K562 (cell line): ENCODE measurements at regions not wholly inside any gene's neighbourhood (a gene's known extent, or its start where the extent isn't known, plus 50 kb on each side); places are given as distances from the start of the nearest gene placed in this dataset.

Experiments
- ATAC-seq: fragments of 200-7000 bp; cut with Tn5 transposase; 3 replicates; pipeline ENCODE4 v1.9.1; 2020; ENCODE audit warnings: moderate library complexity
- BruUV-seq: library from RNA; stranded (reverse); fragments of 400-500 nt; replicated peaks from 2 replicates; lab custom pipeline; 2021; lab: Mats Ljungman, UMichigan
- CTCF ChIA-PET: fragments of 300-600 bp; formaldehyde crosslinking; extraction: SDS; loops from one replicate; lab custom pipeline; 2021; ENCODE audit warnings: low intra/inter-chr PET ratio; lab: Yijun Ruan, JAX
- POLR2A ChIA-PET: fragments of 300-600, 350-650 bp; sonication (Branson Sonifier 250); formaldehyde crosslinking; extraction: SDS; loops from one replicate; lab custom pipeline; 2021; ENCODE audit warnings: antibody characterized with exemption, inconsistent platforms; lab: Yijun Ruan, JAX
- DNase-seq, 4 experiments: peaks; one replicate each; pipeline versions ENCODE4 v3.0.0 to v3.0.0-alpha.2; 2011 to 2018; ENCODE audit warnings: low spot score in 3 of 4, mixed read lengths in 3 of 4; ENCODE audit errors: extremely low read depth in 1 of 4
- FAIRE-seq: peaks from 2 replicates; lab custom pipeline; 2011; peaks lifted over from hg19 to GRCh38; lab: Jason Lieb, UNC
- H2AFZ ChIP-seq: 2 replicates; pipeline ENCODE4 v1.6.0; 2011; ENCODE audit warnings: low read depth, low read length, control low read depth, inconsistent platforms
- H3K27ac ChIP-seq: fragments of 200-600 bp; 3 replicates; pipeline ENCODE4 v1.8.0; 2011; ENCODE audit warnings: low read depth, mild to moderate bottlenecking, control low read depth, inconsistent platforms, low read length, moderate library complexity, mixed read lengths; ENCODE audit errors: extremely low read depth
- H3K27me3 ChIP-seq, 2 experiments: fragments of 300-600 bp in 1 of 2; 2 replicates in 1 of 2; 3 replicates in 1 of 2; pipeline versions ENCODE4 v1.6.0 to v1.8.0; 2011; ENCODE audit warnings: inconsistent platforms in 2 of 2, low read length in 2 of 2, mild to moderate bottlenecking in 1 of 2, mixed read lengths in 1 of 2, moderate library complexity in 1 of 2; ENCODE audit not compliant: control insufficient read depth in 2 of 2, insufficient read depth in 2 of 2
- H3K36me3 ChIP-seq: fragments of 300-600 bp; 3 replicates; pipeline ENCODE4 v1.8.0; 2011; ENCODE audit warnings: mild to moderate bottlenecking, low read length, inconsistent platforms; ENCODE audit not compliant: control insufficient read depth, insufficient read depth
- H3K4me1 ChIP-seq, 2 experiments: fragments of 200-600 bp in 1 of 2; replicated peaks in 1 of 2; 2 replicates in 1 of 2; 3 replicates in 1 of 2; pipeline versions ENCODE4 v1.5.1 to v1.8.0; 2011; ENCODE audit warnings: inconsistent platforms in 2 of 2, low read length in 2 of 2, mild to moderate bottlenecking in 1 of 2, mixed read lengths in 1 of 2, moderate library complexity in 1 of 2; ENCODE audit not compliant: control insufficient read depth in 2 of 2, insufficient read depth in 2 of 2
- H3K4me2 ChIP-seq: 2 replicates; pipeline ENCODE4 v1.6.1; 2011; ENCODE audit warnings: low read length, control low read depth, inconsistent platforms, mixed read lengths; ENCODE audit not compliant: insufficient read depth
- H3K4me3 ChIP-seq: fragments of 200-600 bp; sonication (generic), shearing (Covaris generic); 2 replicates; pipeline ENCODE4 v1.5.1; 2016; ENCODE audit warnings: control low read depth, inconsistent platforms
- H3K79me2 ChIP-seq: fragments of 200-600 bp; 3 replicates; pipeline ENCODE4 v1.8.0; 2011; ENCODE audit warnings: low read length, inconsistent platforms; ENCODE audit not compliant: control insufficient read depth, insufficient read depth
- H3K9ac ChIP-seq, 2 experiments: 2 replicates each; pipeline versions ENCODE4 v1.6.0 to v1.6.1; 2011; ENCODE audit warnings: low read depth in 2 of 2, low read length in 2 of 2, control low read depth in 1 of 2, inconsistent platforms in 1 of 2, mild to moderate bottlenecking in 1 of 2, mixed read lengths in 1 of 2; ENCODE audit not compliant: insufficient read depth in 1 of 2
- H3K9me1 ChIP-seq: one replicate; pipeline ENCODE4 v1.6.0; 2011; ENCODE audit warnings: inconsistent platforms, mild to moderate bottlenecking, low read length, moderate library complexity; ENCODE audit not compliant: control insufficient read depth, insufficient read depth
- H3K9me3 ChIP-seq: replicated peaks from 2 replicates; pipeline ENCODE4 v1.5.1; 2011; ENCODE audit warnings: low read depth, low read length, inconsistent platforms; ENCODE audit not compliant: control insufficient read depth, insufficient read depth
- H4K20me1 ChIP-seq: replicated peaks from 2 replicates; pipeline ENCODE4 v1.6.1; 2011; ENCODE audit warnings: low read length, inconsistent platforms, mixed read lengths; ENCODE audit not compliant: control insufficient read depth, insufficient read depth
- BRD9 ChIP-seq: fragments of 450-650 bp; IDR thresholded peaks from 2 replicates; pipeline ENCODE4 v1.6.1; 2018; ENCODE audit warnings: low read depth; ENCODE audit not compliant: partially characterized antibody
- MAFG ChIP-seq: fragments of 450-650 bp; conservative IDR thresholded peaks from 2 replicates; pipeline ENCODE4 v1.6.1; 2016; ENCODE audit warnings: missing genetic modification characterization, missing compliant biosample characterization
- NFE2L1 ChIP-seq: fragments of 450-650 bp; IDR thresholded peaks from 2 replicates; pipeline ENCODE4 v1.6.1; 2016; ENCODE audit warnings: missing genetic modification characterization, low read depth, mild to moderate bottlenecking, missing compliant biosample characterization, moderate library complexity, borderline replicate concordance
- NR2C1 ChIP-seq, 2 experiments: fragments of 450-650 bp; IDR thresholded peaks; 2 replicates each; pipeline ENCODE4 v1.6.1; 2017; ENCODE audit warnings: mild to moderate bottlenecking in 2 of 2, antibody characterized with exemption in 1 of 2, inconsistent platforms in 1 of 2, missing compliant biosample characterization in 1 of 2, missing genetic modification characterization in 1 of 2
- OTX1 ChIP-seq: fragments of 450-650 bp; formaldehyde crosslinking; IDR thresholded peaks from 2 replicates; pipeline ENCODE4 v1.4.0; 2022; ENCODE audit warnings: mild to moderate bottlenecking
- WGBS: fragments of 100-300 bp; shearing (Covaris generic); methylation state at CpG from one replicate; pipeline ENCODE4 v1.1.6; 2016; ENCODE audit warnings: low coverage, mixed read lengths; ENCODE audit not compliant: insufficient coverage; ENCODE audit errors: missing lambda C conversion rate; 5-methylcytosine and 5-hydroxymethylcytosine counted together
- in situ Hi-C: fragments of 300-500 bp; cut with MboI; formaldehyde crosslinking; loops from 4 replicates; pipeline ENCODE4 v1.15.0; 2018; ENCODE audit warnings: inconsistent platforms, mixed read lengths
- intact Hi-C: fragments of 100-400 bp; cut with micrococcal nuclease; formaldehyde crosslinking; loops from 2 replicates; pipeline ENCODE4 v1.14.2; 2022
- TF ChIP-seq, protein P1 (sequence below): fragments of 200-400 bp; formaldehyde crosslinking; IDR thresholded peaks from 2 replicates; pipeline ENCODE4 v1.6.1; 2017; ENCODE audit warnings: mild to moderate bottlenecking, low read depth, low read length, moderate library complexity

DNA sequence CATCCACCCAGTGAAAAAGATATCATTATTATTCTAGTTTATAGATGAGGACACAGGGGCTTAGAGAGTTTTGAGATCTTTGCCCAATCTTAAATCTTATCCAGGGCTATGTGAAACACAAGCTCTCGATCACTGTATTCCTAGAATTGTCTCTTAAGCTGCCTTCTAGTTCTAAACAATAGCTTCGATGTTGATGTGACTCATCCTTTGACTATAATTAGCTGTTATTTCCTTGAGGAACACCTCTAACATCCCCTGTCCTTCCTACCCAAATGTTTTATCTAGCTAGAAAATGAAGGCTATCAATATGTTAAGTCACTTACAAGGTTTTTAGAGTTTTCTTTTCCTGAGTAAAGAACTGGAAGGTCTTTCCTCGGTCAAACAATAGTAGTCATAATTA, 83.1 kb upstream of the STAC start:
- intact Hi-C loops: no loop called here
- H3K4me3 ChIP-seq: no peak overlapping the region
- TF ChIP-seq OTX1: no peak
- TF ChIP-seq, protein P1, sequence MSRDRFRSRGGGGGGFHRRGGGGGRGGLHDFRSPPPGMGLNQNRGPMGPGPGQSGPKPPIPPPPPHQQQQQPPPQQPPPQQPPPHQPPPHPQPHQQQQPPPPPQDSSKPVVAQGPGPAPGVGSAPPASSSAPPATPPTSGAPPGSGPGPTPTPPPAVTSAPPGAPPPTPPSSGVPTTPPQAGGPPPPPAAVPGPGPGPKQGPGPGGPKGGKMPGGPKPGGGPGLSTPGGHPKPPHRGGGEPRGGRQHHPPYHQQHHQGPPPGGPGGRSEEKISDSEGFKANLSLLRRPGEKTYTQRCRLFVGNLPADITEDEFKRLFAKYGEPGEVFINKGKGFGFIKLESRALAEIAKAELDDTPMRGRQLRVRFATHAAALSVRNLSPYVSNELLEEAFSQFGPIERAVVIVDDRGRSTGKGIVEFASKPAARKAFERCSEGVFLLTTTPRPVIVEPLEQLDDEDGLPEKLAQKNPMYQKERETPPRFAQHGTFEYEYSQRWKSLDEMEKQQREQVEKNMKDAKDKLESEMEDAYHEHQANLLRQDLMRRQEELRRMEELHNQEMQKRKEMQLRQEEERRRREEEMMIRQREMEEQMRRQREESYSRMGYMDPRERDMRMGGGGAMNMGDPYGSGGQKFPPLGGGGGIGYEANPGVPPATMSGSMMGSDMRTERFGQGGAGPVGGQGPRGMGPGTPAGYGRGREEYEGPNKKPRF: no peak
- no peak for TF ChIP-seq NFE2L1 (tag)
- no peak for TF ChIP-seq NR2C1 (IDR thresholded peaks at IDR 0.05)
- TF ChIP-seq NR2C1 (tag; IDR thresholded peaks at IDR 0.05): no peak
- no peak for TF ChIP-seq MAFG (tag)
- no peak for TF ChIP-seq BRD9
- TF ChIP-seq, all 486 proteins: peak for 0
- no peak overlapping the region for H3K27ac ChIP-seq
- ChIA-PET CTCF (no interaction called here), POLR2A (interaction anchor here (0.8 kb wide), 1 partner anchor 25 kb away, joined by 3 read pairs; no protein-coding TSS in a partner anchor)
- no peaks in the 10 kb centered on the region for H4K20me1 ChIP-seq
- in situ Hi-C loops: no loop called here
- H3K4me2 ChIP-seq: no peak overlapping the region
- no peaks in the 10 kb centered on the region for H3K27me3 ChIP-seq
- no peak for FAIRE-seq
- H2AFZ ChIP-seq: no peak overlapping the region
- no peaks in the 10 kb centered on the region for H3K9me1 ChIP-seq
- no peak overlapping the region for H3K9ac ChIP-seq
- H3K9me3 ChIP-seq: peaks cover 3% of the 10 kb centered on the region; the same call in 1 of the 2 replicates
- BruUV-seq: no TSS peak
- no peak for DNase-seq
- H3K4me1 ChIP-seq: no peaks in the 10 kb centered on the region
- H3K79me2 ChIP-seq: no peaks in the 10 kb centered on the region
- no peak for ATAC-seq
- WGBS: 0% methylated on average over 3 of the region's 3 CpGs
- no peaks in the 10 kb centered on the region for H3K36me3 ChIP-seq
